ENCODE measurements at regions not wholly inside any gene's neighbourhood (a gene's known extent, or its start where the extent isn't known, plus 50 kb on each side); places are given as distances from the start of the nearest gene placed in this dataset.

DNA sequence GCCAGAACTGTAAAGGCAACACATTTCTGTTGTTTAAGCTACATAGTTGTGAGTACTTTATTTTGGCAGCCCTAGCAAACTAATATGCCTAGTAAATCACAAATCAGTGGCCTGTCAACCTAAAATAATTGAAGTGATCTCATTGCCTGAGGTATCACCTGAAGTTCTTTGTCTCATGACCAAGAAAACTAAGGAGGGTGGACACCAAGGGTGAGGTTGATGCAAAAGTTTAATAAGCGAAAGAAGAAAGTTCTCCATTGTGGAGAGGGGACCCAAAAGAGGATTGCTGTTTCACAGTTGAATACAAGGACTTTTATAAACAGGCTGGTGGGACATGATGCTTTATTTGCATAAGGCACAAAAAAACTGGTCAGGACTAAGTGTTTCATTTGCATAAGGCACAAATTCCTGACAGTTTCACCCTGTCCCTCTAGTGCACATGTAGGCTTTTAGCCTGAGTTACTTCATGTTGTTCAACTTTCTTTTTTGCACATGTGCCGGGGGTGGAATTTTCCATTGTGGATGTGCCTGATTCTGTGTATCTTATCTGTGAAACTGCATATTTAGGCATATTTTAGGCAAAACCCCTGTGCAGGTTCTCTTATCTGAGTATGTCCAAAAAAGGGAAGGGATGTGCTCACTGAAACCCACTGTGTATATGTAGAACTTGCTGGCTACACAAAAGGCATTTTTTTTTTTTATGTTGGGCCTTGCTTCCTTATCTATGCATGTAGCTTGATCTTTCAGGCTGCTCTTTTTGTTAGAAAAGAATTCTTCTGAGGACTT lies 108.6 kb upstream of the RAI14 start:
- TF ChIP-seq, protein P1, sequence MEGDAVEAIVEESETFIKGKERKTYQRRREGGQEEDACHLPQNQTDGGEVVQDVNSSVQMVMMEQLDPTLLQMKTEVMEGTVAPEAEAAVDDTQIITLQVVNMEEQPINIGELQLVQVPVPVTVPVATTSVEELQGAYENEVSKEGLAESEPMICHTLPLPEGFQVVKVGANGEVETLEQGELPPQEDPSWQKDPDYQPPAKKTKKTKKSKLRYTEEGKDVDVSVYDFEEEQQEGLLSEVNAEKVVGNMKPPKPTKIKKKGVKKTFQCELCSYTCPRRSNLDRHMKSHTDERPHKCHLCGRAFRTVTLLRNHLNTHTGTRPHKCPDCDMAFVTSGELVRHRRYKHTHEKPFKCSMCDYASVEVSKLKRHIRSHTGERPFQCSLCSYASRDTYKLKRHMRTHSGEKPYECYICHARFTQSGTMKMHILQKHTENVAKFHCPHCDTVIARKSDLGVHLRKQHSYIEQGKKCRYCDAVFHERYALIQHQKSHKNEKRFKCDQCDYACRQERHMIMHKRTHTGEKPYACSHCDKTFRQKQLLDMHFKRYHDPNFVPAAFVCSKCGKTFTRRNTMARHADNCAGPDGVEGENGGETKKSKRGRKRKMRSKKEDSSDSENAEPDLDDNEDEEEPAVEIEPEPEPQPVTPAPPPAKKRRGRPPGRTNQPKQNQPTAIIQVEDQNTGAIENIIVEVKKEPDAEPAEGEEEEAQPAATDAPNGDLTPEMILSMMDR (IDR thresholded peaks at IDR 0.05; ENCODE audit: extremely low read depth, insufficient read depth, missing control alignments): no peak
- DNase-seq (ENCODE audit: low spot score): no peak
- in situ Hi-C loops (cut with MboI; ENCODE audit: low pct_unique_long_range_greater_than_20kb, low sequenced_read_pairs, unreplicated experiment): no loop called here

DNA sequence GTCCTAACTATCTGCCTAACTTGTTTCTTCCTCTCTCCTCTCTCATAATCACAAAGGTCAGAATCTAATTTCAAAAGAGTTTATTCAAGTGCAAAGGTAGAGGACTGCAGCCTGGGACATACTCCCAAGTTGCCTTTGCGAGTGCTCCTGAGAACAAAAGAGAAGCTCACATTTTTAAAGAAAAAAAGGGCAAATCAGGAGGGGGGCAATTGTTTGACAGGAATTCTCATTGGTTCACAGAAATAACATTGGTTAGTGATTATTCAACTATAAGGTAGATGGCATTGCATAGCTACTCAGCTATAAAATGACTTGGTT lies 108.1 kb upstream of the RAI14 start:
- TF ChIP-seq, protein P1 (IDR thresholded peaks at IDR 0.05; ENCODE audit: extremely low read depth, insufficient read depth, missing control alignments): no peak
- DNase-seq (ENCODE audit: low spot score): no peak
- in situ Hi-C loops (cut with MboI; ENCODE audit: low pct_unique_long_range_greater_than_20kb, low sequenced_read_pairs, unreplicated experiment): no loop called here

DNA sequence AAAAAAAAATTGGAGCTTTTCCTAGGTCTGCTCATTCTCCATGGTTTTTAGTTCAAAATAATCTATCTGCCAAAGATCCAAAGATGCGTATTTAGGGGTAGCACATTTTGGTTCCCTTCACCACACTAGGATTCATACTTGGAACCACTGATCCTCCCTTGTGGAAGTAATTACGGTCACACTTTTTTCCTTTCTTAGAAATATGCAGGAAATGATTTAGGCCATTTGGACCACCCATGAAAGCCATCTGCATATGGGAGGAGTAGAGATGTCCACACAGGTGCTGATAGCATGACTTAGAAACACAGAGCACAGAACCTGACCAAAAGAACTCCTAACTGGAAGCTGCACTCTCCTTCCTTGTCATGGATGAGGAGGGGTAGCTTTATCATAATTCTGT lies 105.9 kb upstream of the RAI14 start:
- in situ Hi-C loops (cut with MboI; ENCODE audit: low pct_unique_long_range_greater_than_20kb, low sequenced_read_pairs, unreplicated experiment): no loop called here
- TF ChIP-seq, protein P1 (IDR thresholded peaks at IDR 0.05; ENCODE audit: extremely low read depth, insufficient read depth, missing control alignments): no peak
- no peak for DNase-seq (ENCODE audit: low spot score)

DNA sequence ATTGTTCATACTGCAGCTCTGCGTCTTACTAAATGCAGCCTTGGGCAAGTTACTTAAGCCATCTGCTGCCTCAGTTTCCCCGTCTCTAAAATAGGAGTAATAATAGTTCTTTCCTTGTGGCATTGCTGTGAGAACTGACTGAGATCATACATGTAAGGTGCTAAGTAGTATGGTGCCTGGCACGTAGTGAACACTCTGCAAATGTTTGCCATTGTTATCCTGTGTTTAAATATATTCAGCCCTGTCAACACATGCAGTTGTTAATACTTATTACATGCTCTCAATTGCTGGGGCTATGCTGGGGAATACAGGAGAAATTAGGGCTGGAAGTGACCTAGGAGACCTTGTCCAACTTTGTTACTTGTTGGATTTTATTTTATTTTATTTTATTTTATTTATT lies 105.2 kb upstream of the RAI14 start:
- DNase-seq (ENCODE audit: low spot score): no peak
- TF ChIP-seq, protein P1 (IDR thresholded peaks at IDR 0.05; ENCODE audit: extremely low read depth, insufficient read depth, missing control alignments): no peak

DNA sequence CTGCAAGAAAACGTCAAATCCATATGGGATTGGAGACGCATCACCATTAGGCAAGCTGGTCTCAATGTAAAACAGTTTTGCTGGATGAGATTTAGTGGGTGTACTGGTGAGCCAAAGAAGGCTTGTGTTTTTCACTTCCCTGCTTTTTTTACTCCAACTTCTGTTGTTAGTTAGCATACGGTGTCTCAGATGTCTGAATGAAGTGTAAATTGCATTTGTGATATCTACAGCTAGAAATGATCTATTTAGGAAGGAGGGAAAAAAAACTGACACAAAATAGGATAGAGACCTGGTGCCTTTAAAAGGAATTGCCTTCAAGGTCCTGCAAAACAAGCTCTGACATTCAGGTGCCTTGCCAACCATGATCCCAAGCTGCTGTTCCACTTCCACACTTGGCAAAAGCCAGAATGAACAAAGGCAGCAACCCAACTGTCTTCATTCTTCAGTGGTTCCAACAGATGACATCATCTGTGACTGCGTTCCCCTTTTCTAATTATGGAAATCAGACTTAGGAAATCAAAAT lies 104.2 kb upstream of the RAI14 start:
- in situ Hi-C loops (cut with MboI; ENCODE audit: low pct_unique_long_range_greater_than_20kb, low sequenced_read_pairs, unreplicated experiment): no loop called here
- DNase-seq (ENCODE audit: low spot score): no peak

More for the DNA sequence above, 105.2 kb upstream of the RAI14 start:
- in situ Hi-C loops (cut with MboI; ENCODE audit: low pct_unique_long_range_greater_than_20kb, low sequenced_read_pairs, unreplicated experiment): no loop called here

DNA sequence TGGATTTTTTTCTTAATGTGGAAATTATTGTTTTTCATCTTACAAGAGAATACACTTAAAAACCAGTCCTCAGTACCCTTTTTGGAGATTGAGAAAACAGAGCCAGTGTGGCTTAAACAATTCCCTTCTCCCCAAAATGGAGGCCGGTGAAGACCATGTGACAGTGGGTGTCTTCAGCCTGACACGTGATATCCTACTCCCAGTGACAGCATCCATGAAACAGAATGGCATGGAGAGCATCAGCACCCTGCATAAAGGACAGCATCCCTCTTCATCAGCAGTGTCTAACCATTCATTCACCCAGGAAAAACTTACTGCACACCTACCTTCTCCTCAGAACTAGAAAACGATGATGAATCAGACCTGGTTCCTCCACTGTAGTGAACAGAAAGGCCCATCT lies 103.4 kb upstream of the RAI14 start:
- TF ChIP-seq, protein P1 (IDR thresholded peaks at IDR 0.05; ENCODE audit: extremely low read depth, insufficient read depth, missing control alignments): no peak
- DNase-seq (ENCODE audit: low spot score): no peak
- in situ Hi-C loops (cut with MboI; ENCODE audit: low pct_unique_long_range_greater_than_20kb, low sequenced_read_pairs, unreplicated experiment): no loop called here

More for the DNA sequence above, 104.2 kb upstream of the RAI14 start:
- TF ChIP-seq, protein P1 (IDR thresholded peaks at IDR 0.05; ENCODE audit: extremely low read depth, insufficient read depth, missing control alignments): no peak
